ENCODE measurements at regions not wholly inside any gene's neighbourhood (a gene's known extent, or its start where the extent isn't known, plus 50 kb on each side); places are given as distances from the start of the nearest gene placed in this dataset.

DNA sequence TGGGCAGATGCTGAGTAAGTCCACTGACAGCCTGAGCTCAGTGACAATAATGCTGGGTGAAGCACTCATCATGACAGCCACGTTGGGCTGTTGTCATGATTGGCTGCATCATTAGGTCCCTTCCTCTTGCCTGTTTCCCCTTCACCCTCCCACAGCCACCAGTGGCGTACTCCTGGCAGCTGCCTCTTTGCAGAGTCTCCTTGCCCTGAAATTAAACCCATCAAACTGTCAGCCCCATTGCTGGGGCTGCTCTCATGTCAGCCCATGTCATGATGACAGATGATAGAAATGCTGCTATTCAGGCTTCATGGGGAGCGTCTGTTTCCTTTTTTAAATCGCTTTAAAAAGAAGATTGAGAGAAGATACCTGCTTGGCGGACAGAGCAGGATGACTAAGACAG lies 327.4 kb downstream of the AGTPBP1 start:
- no peaks in the 10 kb centered on the region for H3K36me3 Mint-ChIP-seq (ENCODE audit: low read depth)
- ChIA-PET POLR2A (no interaction called here), CTCF (no interaction called here)
- no peak overlapping the region for H3K27ac Mint-ChIP-seq
- no peak overlapping the region for H3K4me3 Mint-ChIP-seq
- no peak for DNase-seq
- TF ChIP-seq, protein P1, sequence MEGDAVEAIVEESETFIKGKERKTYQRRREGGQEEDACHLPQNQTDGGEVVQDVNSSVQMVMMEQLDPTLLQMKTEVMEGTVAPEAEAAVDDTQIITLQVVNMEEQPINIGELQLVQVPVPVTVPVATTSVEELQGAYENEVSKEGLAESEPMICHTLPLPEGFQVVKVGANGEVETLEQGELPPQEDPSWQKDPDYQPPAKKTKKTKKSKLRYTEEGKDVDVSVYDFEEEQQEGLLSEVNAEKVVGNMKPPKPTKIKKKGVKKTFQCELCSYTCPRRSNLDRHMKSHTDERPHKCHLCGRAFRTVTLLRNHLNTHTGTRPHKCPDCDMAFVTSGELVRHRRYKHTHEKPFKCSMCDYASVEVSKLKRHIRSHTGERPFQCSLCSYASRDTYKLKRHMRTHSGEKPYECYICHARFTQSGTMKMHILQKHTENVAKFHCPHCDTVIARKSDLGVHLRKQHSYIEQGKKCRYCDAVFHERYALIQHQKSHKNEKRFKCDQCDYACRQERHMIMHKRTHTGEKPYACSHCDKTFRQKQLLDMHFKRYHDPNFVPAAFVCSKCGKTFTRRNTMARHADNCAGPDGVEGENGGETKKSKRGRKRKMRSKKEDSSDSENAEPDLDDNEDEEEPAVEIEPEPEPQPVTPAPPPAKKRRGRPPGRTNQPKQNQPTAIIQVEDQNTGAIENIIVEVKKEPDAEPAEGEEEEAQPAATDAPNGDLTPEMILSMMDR (IDR thresholded peaks at IDR 0.05) = no peak
- H3K9me3 ChIP-seq (ENCODE audit: control insufficient read depth in 1 of 2, insufficient read depth in 1 of 2, low read length in 2 of 2) = no peaks in the 10 kb centered on the region
- H3K4me1 ChIP-seq (ENCODE audit: insufficient read depth, low read length) = no peaks in the 10 kb centered on the region
- ATAC-seq (ENCODE audit: poor library complexity) = no peak
- no peaks in the 10 kb centered on the region for H3K9me3 Mint-ChIP-seq
- no peaks in the 10 kb centered on the region for H3K36me3 ChIP-seq (ENCODE audit: insufficient read depth, low read length)
- no peak overlapping the region for H3K27ac ChIP-seq (ENCODE audit: low read depth in 1 of 2, low read length in 2 of 2)
- H3K27me3 Mint-ChIP-seq = peaks cover 3% of the 10 kb centered on the region
- no peaks in the 10 kb centered on the region for H3K27me3 ChIP-seq (ENCODE audit: control insufficient read depth in 1 of 2, insufficient read depth in 2 of 2, low read length in 2 of 2)
- no peak overlapping the region for H3K4me3 ChIP-seq (ENCODE audit: low read length)
- no peaks in the 10 kb centered on the region for H3K4me1 Mint-ChIP-seq (ENCODE audit: low read depth)
- intact Hi-C loops (cut with DNase I, micrococcal nuclease) = no loop called here

DNA sequence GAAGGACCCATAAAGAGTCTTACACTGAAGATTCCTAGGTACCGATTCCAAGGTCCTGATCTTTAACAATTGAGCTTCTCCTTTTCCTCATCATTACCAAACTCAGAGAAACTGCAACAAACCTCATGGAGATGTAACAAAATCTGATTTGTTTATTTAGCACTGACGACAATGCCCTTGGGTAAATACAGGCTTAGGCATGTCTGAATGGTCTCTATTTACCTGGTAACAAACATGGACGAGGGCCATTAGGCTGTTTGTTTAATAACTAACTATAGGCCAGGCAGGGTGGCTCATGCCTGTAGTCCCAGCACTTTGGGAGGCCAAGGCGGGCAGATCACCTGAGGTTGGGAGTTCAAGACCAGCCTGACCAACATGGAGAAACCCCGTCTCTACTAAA lies 333.3 kb downstream of the AGTPBP1 start:
- H3K27me3 ChIP-seq (ENCODE audit: control insufficient read depth in 1 of 2, insufficient read depth in 2 of 2, low read length in 2 of 2) = no peaks in the 10 kb centered on the region
- peaks cover 13% of the 10 kb centered on the region for H3K27me3 Mint-ChIP-seq
- no peak overlapping the region for H3K4me3 ChIP-seq (ENCODE audit: low read length)
- no peaks in the 10 kb centered on the region for H3K9me3 Mint-ChIP-seq
- intact Hi-C loops (cut with DNase I, micrococcal nuclease) = no loop called here
- POLR2A ChIA-PET = no interaction called here
- CTCF ChIA-PET = no interaction called here
- no peaks in the 10 kb centered on the region for H3K4me1 ChIP-seq (ENCODE audit: insufficient read depth, low read length)
- ATAC-seq (ENCODE audit: poor library complexity) (no peak), DNase-seq (no peak)
- no peaks in the 10 kb centered on the region for H3K36me3 Mint-ChIP-seq (ENCODE audit: low read depth)
- no peaks in the 10 kb centered on the region for H3K4me1 Mint-ChIP-seq (ENCODE audit: low read depth)
- H3K36me3 ChIP-seq (ENCODE audit: insufficient read depth, low read length) = no peaks in the 10 kb centered on the region
- H3K27ac Mint-ChIP-seq = no peak overlapping the region
- TF ChIP-seq, protein P1 (IDR thresholded peaks at IDR 0.05) = no peak
- H3K9me3 ChIP-seq (ENCODE audit: control insufficient read depth in 1 of 2, insufficient read depth in 1 of 2, low read length in 2 of 2) = no peaks in the 10 kb centered on the region
- no peak overlapping the region for H3K4me3 Mint-ChIP-seq
- H3K27ac ChIP-seq (ENCODE audit: low read depth in 1 of 2, low read length in 2 of 2) = no peak overlapping the region

DNA sequence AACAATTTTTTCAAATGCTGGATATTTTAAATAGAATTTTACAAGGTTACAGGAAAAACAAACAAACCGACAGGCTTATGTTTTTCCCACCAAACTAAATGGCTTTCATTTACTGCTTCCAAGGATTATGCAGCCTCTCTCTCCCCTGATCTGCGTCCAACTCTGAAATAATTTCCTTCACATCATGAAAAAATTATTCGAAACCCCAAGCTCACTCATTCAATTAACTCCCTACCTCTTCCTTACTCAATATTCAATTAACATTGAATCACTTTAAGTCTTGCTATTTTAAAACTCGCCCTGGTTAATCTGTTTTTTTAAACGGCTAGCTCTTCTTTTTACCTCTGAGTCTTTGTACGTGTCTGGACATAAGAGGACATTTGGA lies 336.2 kb downstream of the AGTPBP1 start:
- no peaks in the 10 kb centered on the region for H3K4me1 Mint-ChIP-seq (ENCODE audit: low read depth)
- H3K4me3 ChIP-seq (ENCODE audit: low read length) = no peak overlapping the region
- ATAC-seq (ENCODE audit: poor library complexity) (no peak), DNase-seq (no peak)
- no peaks in the 10 kb centered on the region for H3K9me3 Mint-ChIP-seq
- TF ChIP-seq, protein P1 (IDR thresholded peaks at IDR 0.05) = no peak
- no peaks in the 10 kb centered on the region for H3K36me3 ChIP-seq (ENCODE audit: insufficient read depth, low read length)
- H3K4me1 ChIP-seq (ENCODE audit: insufficient read depth, low read length) = no peaks in the 10 kb centered on the region
- ChIA-PET POLR2A (no interaction called here), CTCF (no interaction called here)
- intact Hi-C loops (cut with DNase I, micrococcal nuclease) = no loop called here
- H3K9me3 ChIP-seq (ENCODE audit: control insufficient read depth in 1 of 2, insufficient read depth in 1 of 2, low read length in 2 of 2) = no peaks in the 10 kb centered on the region
- peaks cover 18% of the 10 kb centered on the region for H3K27me3 Mint-ChIP-seq
- no peak overlapping the region for H3K27ac Mint-ChIP-seq
- no peak overlapping the region for H3K27ac ChIP-seq (ENCODE audit: low read depth in 1 of 2, low read length in 2 of 2)
- H3K36me3 Mint-ChIP-seq (ENCODE audit: low read depth) = no peaks in the 10 kb centered on the region
- no peaks in the 10 kb centered on the region for H3K27me3 ChIP-seq (ENCODE audit: control insufficient read depth in 1 of 2, insufficient read depth in 2 of 2, low read length in 2 of 2)
- no peak overlapping the region for H3K4me3 Mint-ChIP-seq
